Caki2 (cell line): ENCODE measurements at regions not wholly inside any gene's neighbourhood (a gene's known extent, or its start where the extent isn't known, plus 50 kb on each side); places are given as distances from the start of the nearest gene placed in this dataset.
A peak's percentile ranks its signal among the peaks of the same experiment; 100 is the strongest.

Source experiments
- DNase-seq: peaks from one replicate; pipeline ENCODE4 v3.0.0-alpha.2; 2015; ENCODE audit warnings: low read depth
- in situ Hi-C: cut with HindIII; loops from 2 replicates; pipeline ENCODE4 v1.10.0; 2016; ENCODE audit warnings: low sequenced_read_pairs, low pct_unique_long_range_greater_than_20kb, mixed read lengths

DNA sequence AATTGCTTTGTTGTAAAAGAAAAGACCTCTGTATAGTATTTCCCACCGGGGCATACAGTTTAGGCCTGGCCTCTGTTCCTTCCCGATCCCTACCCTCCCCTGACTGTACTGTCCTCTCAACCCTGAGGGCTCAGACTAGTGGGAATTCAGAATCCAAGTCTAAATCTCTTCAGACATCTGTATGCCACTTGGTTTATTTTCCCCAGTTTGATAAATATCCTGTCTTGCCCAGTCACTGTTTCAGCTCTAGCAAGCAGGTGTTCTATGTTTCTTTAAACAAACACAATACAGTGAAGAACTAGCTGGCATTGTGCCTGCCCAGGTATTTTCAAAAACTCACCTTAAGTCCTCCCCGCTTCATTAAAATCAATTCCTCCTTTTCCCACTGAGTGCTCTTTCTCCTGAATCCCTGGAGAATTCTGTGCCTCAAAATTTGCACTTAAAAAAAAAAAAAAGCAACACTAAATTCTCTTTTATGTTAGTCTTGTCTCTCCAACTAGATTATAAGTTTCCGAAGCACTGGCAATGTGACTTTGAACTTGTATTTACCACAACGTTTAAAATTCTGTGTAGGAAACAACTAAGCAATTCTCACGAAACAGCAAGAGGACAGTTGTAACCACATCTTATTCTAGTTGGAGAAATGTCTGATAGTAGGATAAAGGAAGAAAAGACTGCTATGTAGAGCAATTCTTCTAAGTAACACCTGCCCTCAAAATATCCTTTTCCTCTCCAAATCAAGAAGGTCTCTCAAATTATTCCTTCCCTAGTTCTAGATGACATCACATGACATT lies 112.0 kb upstream of the CARMIL1 start:
- in situ Hi-C loops: no loop called here
- DNase-seq: no peak

DNA sequence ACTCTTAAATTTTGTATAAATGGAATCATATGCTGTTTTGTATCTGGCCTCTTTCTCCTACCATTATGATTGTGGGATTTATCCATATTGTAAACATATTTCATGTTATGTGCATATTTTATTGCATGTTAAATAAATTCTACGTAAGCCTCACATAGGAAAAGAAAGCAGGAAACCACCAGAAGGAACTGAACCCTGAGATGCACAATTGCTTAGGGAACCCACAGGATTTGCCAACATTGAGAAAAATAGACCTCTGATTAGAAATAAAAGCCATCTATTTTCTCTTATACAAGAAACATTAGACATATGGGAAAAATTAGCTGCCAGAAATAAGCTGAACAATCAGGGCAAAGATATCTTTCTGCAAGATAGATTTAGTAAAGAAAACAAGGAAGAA lies 111.2 kb upstream of the CARMIL1 start:
- no peak for DNase-seq
- in situ Hi-C loops: no loop called here

DNA sequence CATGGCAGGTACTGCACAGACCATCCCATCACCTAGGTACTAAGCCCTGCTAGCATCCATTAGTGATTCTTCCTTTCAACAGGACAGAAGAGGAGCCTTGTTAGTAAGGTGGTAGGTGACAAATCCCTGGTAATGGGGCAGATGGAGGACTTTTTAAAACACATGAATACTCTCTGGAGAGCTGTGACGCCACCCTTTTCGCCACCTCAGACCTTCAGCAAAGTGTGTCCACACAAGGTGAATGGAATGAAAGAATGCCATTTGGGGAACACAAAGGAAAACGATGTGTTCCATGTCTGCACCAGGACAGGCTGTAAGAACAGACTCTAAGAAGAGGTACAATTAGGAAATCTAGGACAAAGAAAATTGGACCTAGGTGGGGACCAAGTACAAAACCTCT lies 110.5 kb upstream of the CARMIL1 start:
- DNase-seq: no peak
- in situ Hi-C loops: no loop called here

DNA sequence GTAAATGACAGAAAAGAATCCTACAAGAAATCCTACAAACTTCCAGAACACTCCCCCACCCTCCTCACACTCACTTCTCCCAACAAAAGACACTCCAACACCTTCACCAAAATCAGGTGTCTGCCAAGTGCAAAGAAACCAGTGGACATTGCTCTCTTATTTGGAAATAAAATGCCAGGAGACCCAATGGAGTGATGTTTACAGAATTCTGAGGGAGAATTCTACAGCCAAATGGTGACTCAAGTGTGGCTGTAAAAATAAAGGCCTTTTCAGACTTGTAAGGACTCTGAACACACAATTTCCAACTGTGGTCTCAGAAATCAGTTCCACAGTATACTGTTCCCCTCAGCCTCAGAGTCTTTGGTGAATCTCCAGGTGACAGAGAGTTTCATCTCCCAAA lies 109.6 kb upstream of the CARMIL1 start:
- DNase-seq: no peak
- in situ Hi-C loops: no loop called here

DNA sequence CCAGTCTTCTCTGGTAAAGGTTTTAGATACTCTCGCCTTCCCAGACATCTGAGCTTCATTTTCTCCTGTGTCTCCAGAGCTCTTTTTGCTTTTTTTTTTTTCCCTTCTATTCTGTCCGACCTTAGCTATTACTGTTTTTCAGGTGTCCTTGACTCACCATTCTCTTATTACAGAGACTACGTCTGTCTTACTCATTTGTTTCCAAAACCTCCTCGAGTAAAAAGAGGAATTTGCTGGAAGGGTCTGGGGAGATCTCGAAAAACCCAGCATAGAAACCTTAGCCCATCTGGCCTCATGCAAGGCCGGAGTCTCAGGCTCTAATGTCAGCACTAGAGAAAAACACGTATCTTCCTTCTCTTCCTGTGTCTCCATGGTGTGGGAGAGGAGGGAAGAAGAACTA lies 109.2 kb upstream of the CARMIL1 start:
- DNase-seq: no peak
- in situ Hi-C loops: no loop called here

DNA sequence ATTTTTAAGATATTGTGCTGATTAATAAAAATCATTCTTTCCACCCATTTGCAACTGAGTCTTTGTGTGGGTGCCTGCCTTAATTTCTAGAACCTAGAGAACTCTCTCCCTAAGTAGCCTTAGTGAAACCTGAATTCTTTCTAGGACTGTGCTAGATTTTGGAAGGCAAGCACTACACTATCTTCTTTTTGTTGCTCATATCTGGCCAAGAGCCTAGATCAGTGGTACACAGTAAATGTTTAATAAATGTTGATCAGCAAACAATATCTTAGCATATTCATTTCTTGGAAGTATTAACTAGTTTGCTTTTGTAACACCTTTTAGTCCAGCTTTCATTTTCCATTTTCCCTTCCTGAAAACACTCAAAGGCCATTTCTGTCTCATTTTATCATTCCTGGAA lies 108.5 kb upstream of the CARMIL1 start:
- DNase-seq: no peak
- in situ Hi-C loops: no loop called here

DNA sequence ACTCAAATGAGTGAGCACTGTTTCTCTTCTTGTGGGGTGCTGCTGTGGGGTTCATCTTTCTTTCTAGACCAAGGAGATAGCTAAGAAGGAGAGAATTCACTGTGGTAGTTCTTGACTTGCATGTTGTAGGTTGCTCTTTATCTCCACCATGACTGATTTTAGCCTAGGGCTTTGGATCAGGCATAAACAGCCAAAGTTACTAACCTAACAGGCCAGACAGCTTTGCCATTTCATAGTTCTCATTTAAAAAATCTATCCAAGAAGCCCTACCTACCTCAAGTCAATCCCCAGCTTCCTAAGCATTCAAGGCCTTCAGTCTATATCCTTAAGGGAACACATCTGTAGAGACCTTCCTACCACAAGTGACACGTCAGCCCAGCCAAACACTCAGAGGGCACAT lies 107.9 kb upstream of the CARMIL1 start:
- in situ Hi-C loops: no loop called here
- no peak for DNase-seq

DNA sequence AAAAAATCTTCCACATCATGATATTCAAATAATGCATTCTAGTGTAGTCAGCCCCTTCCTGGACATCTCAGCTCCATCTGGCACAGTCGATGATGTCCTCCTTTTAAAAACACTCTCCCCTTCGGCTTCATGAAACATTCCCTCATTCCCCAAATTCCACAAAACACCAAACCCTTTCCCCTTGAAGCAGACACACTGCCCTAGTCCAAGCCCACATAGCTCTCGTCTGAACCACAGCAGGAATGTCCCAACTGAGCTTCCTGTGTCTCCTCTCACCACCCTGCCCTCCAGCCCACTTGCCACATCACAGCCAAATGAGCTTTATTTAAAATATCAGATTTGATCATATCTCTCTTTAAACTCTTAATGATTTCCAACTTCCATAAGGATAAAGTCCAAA lies 106.4 kb upstream of the CARMIL1 start:
- DNase-seq: no peak
- in situ Hi-C loops: no loop called here

DNA sequence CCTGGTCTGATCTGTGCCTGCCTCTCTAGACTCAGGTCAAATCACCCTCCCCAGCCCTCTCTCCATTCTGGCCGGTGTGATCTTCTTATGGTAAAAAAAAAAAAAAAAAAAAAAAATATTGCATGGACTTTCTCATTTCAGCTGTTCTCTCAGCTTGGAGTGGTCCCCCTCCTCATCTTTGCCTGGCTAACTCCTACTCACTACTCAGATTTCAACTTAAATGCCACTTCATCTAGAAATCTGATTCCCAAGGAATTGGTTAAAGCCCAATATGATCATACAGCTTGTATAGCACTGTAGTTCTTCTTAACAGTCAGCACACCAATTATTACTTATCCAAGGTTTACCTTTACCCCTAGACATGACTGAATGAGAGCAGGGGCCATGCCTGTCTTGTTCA lies 105.9 kb upstream of the CARMIL1 start:
- DNase-seq: no peak
- in situ Hi-C loops: no loop called here

DNA sequence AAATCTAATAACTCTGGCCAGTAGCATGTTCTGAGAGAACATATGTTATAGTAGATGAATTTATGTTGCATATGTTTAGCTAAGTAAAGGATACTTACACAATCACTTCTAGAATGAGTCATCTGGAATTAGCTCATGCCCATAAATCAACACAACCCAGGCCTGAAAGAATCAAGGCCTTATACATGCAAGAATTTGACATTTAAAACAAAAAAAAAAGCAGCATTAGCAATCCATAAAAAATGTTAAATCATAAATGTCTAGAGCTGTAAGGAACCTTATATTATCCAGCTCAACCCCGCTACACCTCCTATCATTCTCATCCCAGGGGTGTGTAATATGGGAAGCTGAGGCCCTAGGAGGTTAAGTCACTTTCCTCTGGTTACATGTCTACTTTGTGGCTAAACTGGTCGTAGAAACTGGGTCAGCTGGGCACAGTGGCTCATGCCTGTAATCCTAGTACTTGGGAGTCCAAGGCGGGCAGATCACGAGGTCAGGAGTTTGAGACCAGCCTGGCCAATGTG lies 105.2 kb upstream of the CARMIL1 start:
- in situ Hi-C loops: no loop called here
- DNase-seq: peak; percentile 61

DNA sequence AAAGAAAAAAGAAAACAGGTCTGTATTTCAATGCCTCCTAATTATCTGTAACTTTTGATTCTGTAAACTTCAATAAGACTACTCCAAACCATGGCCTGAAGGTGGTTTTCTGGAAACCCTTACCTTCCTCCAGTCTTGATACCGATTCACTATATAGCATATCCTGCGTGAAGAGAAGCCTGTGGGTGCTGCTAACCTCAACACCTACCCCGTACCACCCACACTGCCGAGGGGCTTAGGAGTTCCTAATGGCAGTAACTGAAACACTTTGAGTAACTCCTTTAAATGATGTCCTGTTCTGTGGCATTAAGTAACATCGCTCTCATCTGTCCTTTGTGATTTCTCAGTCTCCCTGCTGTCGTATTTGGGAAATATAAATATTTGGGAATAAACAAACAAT lies 104.5 kb upstream of the CARMIL1 start:
- in situ Hi-C loops: no loop called here
- no peak for DNase-seq

DNA sequence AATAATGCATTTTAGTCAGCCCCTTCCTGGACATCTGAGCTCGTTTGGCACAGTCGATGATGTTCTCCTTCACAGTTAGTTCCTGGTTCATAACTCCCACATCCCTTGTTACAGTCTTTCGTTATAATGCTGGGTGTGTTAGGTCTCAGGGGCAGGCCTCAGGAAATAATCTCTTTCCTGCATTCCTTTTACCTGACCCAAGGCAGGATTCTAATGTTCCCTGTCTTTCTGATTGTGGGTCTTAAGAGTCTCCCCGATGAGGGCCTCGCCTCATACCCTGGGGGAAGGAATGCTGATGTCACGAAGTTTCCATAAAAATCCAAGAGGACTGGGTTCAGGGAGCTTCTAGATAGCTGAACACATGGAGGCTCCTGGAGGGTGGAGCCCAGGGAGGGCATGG lies 104.0 kb upstream of the CARMIL1 start:
- in situ Hi-C loops: no loop called here
- no peak for DNase-seq

DNA sequence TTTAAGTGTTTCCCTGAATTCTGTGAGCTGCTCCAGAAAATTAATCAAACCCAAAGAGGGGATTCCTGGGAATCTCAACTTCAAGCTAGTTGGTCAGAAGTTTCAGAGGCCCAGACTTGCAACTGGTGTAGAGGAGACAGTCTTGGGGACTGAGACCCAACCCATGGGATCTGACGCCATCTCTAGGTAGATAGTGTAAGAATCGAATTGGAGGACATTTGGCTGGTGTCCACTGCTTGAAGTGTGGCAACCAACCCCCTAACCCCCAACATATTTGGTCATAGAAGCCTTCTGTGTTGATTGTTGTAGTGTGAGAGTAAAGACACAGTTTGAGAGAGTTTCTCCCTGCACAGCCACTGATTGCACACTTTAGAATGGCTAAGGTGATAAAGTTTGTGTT lies 103.5 kb upstream of the CARMIL1 start:
- in situ Hi-C loops: no loop called here
- no peak for DNase-seq

DNA sequence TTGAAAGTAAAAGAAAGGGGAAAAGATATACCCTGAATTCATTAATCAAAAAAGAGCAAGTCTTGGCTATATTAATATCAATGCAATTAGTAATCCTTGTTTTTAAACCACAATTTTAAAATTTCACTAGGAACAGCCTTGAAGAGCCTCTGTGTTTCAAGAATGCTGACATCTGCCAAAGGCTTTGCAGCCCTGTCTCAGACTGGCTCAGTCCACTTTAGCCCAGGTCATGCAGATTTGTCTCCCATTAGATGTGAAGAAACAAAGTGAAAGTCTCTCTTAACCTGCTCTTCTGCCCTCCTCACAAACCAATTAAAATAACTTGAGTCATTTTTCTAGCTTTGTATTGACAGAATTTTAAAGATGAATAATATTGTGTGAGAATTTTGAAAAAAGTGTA lies 102.7 kb upstream of the CARMIL1 start:
- DNase-seq: no peak
- in situ Hi-C loops: no loop called here

DNA sequence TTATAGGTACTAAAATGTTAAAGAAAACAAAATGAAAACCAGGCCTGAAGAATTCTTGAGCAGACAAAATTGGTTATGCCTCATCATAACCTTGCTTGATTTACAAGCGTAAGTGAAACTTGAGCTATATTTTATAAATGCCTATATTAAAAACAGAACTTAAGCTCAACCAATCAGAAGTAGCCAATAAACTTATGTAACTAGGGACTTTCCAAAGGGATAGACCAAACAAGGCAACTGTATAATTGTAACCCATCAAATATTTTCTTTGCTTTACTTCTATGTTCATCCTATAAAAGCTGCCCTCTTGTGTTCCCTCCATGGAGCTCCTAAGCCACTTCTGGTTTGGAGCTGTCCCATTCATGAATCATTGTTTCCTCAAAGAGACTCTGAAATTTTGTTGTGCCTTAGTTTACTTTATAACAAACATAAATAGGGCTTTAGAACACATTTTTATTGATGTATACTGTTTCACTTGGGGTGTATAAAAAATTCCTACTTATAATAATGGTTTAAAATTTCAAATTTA lies 101.6 kb upstream of the CARMIL1 start:
- in situ Hi-C loops: no loop called here
- DNase-seq: no peak

DNA sequence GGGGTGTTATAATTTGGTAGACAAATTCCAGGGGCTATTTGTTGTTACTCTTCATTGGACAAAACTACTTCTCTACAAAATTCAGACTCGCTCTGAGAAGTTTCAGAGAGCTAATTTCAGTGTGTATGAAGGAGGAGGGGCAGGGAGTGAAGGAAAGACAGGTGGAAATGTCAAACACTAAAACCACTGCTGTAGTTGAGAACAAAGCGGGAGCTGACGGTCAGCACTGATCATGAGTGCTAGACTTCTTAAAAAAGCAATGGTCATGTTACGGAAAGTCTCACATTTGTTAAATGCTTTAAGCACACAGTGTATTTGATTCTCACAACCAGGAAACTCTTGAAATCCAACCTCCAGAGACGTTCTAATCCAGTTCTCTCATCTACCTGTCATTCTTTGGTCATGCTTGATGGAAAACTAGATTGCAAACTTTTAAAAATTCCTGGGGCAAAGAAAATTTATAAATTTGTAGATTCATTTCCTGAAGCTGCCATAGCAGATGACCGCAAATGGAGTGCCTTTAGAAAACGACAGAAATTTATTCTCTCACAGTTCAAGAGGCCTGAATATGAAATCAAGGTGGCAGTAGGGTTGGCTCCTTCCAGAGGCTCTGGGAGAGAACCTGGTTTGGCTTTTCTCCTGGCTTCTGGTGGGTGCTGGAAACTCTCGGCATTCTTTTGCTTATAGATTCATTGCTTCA lies 100.7 kb upstream of the CARMIL1 start:
- in situ Hi-C loops: no loop called here

DNA sequence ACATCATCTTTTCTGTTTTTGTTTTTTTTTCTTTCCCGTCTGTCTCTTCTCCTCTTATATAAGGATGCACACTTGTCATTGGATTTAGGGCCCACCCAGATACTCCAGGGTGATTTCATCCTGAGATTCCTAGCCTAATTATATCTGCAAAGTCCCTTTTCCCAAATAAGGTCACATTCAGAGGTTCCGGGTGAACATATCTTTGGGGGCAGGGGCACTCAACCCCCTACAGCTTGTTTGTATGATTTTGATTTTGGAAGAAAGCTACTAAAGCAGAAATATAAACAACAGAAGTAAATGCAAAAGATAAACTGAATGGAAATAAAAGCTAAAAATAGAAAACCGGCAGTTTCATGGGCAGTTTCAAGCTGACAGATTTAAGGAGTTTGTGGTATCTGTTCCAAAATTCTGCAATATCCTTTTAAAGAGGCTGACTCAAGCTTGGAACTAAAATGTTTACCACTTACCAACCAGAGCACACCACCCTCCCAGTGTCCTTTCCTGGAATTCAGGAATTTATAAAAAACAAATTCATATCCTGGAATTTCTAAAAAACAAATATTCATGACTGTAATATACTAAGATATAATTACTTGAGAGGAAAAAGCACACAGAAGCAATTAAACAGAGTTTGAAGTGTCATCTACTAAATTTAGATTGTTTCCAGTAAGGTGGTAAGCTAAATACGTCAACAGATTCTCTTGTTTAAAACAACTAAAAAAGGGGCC lies 100.0 kb upstream of the CARMIL1 start:
- DNase-seq: no peak
- in situ Hi-C loops: no loop called here

More for the DNA sequence above, 100.7 kb upstream of the CARMIL1 start:
- no peak for DNase-seq

DNA sequence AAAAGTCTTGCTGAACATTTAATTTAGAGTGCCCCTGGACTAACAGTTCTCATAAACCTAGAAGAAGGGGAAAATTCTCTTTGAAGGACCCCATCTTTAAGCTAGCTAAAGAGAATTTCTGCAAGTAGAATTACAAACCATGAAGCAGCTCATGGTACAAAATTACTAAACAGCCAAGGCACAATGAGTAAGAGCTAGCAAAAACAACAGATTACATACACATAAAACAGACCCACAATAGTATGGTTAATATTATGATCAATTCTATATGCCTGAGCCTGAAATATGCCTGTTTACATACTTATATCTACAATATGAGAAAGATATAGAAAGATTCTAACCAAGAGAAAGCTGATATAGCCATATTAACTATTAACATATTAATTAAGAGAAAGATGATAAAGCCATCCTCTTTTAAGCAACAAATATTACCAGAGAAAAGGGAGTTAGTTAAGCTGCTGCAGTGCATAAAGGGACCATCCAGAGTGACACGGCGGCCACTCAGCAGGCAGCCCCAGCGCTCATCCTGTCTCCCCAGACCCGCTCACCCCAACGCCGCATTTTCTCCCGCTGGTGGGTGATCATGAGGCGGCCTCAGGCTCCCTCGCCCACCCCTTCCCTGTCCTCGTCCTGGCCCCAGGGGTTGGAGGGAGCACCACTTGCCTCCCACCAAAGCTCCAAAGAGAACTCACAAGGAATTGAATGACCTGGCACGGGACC lies 98.4 kb upstream of the CARMIL1 start:
- in situ Hi-C loops: no loop called here
- DNase-seq: no peak
